CD14-positive monocyte (primary cell): ENCODE measurements at regions not wholly inside any gene's neighbourhood (a gene's known extent, or its start where the extent isn't known, plus 50 kb on each side); places are given as distances from the start of the nearest gene placed in this dataset.

Experiments
- DNase-seq, 3 donors: peaks; one replicate each; pipeline ENCODE4 v3.0.0-alpha.2; 2011 to 2022
- H2AFZ ChIP-seq: 2 replicates; pipeline ENCODE4 v1.6.0; 2012; ENCODE audit warnings: mild to moderate bottlenecking, low read depth, low read length, inconsistent platforms; ENCODE audit not compliant: insufficient read depth, poor library complexity, severe bottlenecking
- H3K27ac ChIP-seq, 2 donors: 1 replicate in 1 of 2; 2 replicates in 1 of 2; pipeline ENCODE4 v1.5.1; 2012 to 2013; ENCODE audit warnings: low read length in 2 of 2, control low read depth in 1 of 2, inconsistent platforms in 1 of 2, low read depth in 1 of 2, mild to moderate bottlenecking in 1 of 2
- H3K27me3 ChIP-seq, 2 donors: one replicate each; pipeline versions ENCODE4 v1.6.0 to v1.6.1; 2011 to 2013; ENCODE audit warnings: low read length in 2 of 2; ENCODE audit not compliant: control insufficient read depth in 2 of 2, insufficient read depth in 2 of 2
- H3K36me3 ChIP-seq, 2 donors: replicated peaks in 1 of 2; 1 replicate in 1 of 2; 2 replicates in 1 of 2; pipeline versions ENCODE4 v1.5.1 to v1.6.1; 2012 to 2013; ENCODE audit warnings: low read length in 2 of 2, control low read depth in 1 of 2, inconsistent platforms in 1 of 2, mild to moderate bottlenecking in 1 of 2; ENCODE audit not compliant: insufficient read depth in 2 of 2, control insufficient read depth in 1 of 2
- H3K4me1 ChIP-seq, 2 donors: 1 replicate in 1 of 2; 2 replicates in 1 of 2; pipeline versions ENCODE4 v1.5.1 to v1.6.1; 2012 to 2013; ENCODE audit warnings: low read length in 2 of 2, control low read depth in 1 of 2, inconsistent platforms in 1 of 2, mild to moderate bottlenecking in 1 of 2, moderate library complexity in 1 of 2; ENCODE audit not compliant: insufficient read depth in 2 of 2, control insufficient read depth in 1 of 2
- H3K4me2 ChIP-seq: replicated peaks from 2 replicates; pipeline ENCODE3; 2012; ENCODE audit warnings: low read length, moderate library complexity, mild to moderate bottlenecking; ENCODE audit not compliant: poor library complexity, severe bottlenecking; ENCODE audit errors: extremely low read depth
- H3K4me3 ChIP-seq, 3 experiments: fragments of 200-600 bp in 1 of 3; sonication (generic) in 1 of 3; replicated peaks in 1 of 3; 1 replicate in 2 of 3; 2 replicates in 1 of 3; pipeline ENCODE4 v1.5.1; 2011 to 2013; ENCODE audit warnings: low read length in 3 of 3, mild to moderate bottlenecking in 3 of 3, control low read depth in 2 of 3, low read depth in 2 of 3, inconsistent platforms in 1 of 3, moderate library complexity in 1 of 3
- H3K79me2 ChIP-seq: 2 replicates; pipeline ENCODE4 v1.6.0; 2012; ENCODE audit warnings: mild to moderate bottlenecking, control low read depth, inconsistent platforms, low read length, moderate library complexity; ENCODE audit not compliant: insufficient read depth
- H3K9ac ChIP-seq: 2 replicates; pipeline ENCODE4 v1.6.0; 2017; ENCODE audit warnings: low read length, mild to moderate bottlenecking; ENCODE audit not compliant: insufficient read depth, poor library complexity, severe bottlenecking
- H3K9me3 ChIP-seq, 2 donors: replicated peaks in 1 of 2; 1 replicate in 1 of 2; 2 replicates in 1 of 2; pipeline versions ENCODE4 v1.5.1 to v1.6.1; 2012 to 2013; ENCODE audit warnings: low read length in 2 of 2, control low read depth in 1 of 2; ENCODE audit not compliant: control insufficient read depth in 1 of 2, insufficient read depth in 1 of 2
- H4K20me1 ChIP-seq: 2 replicates; pipeline ENCODE4 v1.6.0; 2012; ENCODE audit warnings: mild to moderate bottlenecking, low read length, control low read depth, moderate library complexity; ENCODE audit not compliant: insufficient read depth
- H3K27ac Mint-ChIP-seq, 7 donors: one replicate each; pipeline ENCODE4 v1.8.0; 2020; ENCODE audit warnings: mild to moderate bottlenecking in 7 of 7, mixed read lengths in 7 of 7, moderate library complexity in 6 of 7, inconsistent platforms in 2 of 7
- H3K27me3 Mint-ChIP-seq, 3 donors: one replicate each; pipeline ENCODE4 v1.8.0; 2021 to 2022; ENCODE audit warnings: low read depth in 3 of 3, mild to moderate bottlenecking in 3 of 3, mixed read lengths in 3 of 3, moderate library complexity in 3 of 3, inconsistent platforms in 1 of 3
- H3K36me3 Mint-ChIP-seq, 2 donors: one replicate each; pipeline ENCODE4 v1.8.0; 2020; ENCODE audit warnings: mixed read lengths in 2 of 2, inconsistent platforms in 1 of 2, mild to moderate bottlenecking in 1 of 2
- H3K4me1 Mint-ChIP-seq: one replicate; pipeline ENCODE4 v1.8.0; 2020; ENCODE audit warnings: mild to moderate bottlenecking, mixed read lengths
- H3K4me3 Mint-ChIP-seq, 2 donors: one replicate each; pipeline ENCODE4 v1.8.0; 2020; ENCODE audit warnings: mild to moderate bottlenecking in 2 of 2, mixed read lengths in 2 of 2, moderate library complexity in 1 of 2
- H3K9me3 Mint-ChIP-seq, 7 donors: one replicate each; pipeline ENCODE4 v1.8.0; 2020 to 2022; ENCODE audit warnings: mixed read lengths in 7 of 7, mild to moderate bottlenecking in 6 of 7, moderate library complexity in 6 of 7, inconsistent platforms in 2 of 7
- CTCF ChIP-seq: fragments of 200-600 bp; IDR thresholded peaks from one replicate; pipeline ENCODE4 v1.8.0; 2022; ENCODE audit warnings: antibody characterized with exemption, mild to moderate bottlenecking
- WGBS: methylation state at CpG from one replicate; pipeline ENCODE4 v1.1.5; 2013; ENCODE audit warnings: missing lambda C conversion rate; ENCODE audit not compliant: insufficient coverage; 5-methylcytosine and 5-hydroxymethylcytosine counted together
- intact Hi-C, 2 donors: fragments of 100-400 bp; cut with micrococcal nuclease; formaldehyde crosslinking; loops; one replicate each; pipeline versions ENCODE4 v1.15.0 to v1.15.1; 2023

- TF ChIP-seq CTCF = no peak
- no peaks in the 10 kb centered on the region for H3K4me1 ChIP-seq
Measured at GRCh38 chr6:164578616-164579015, 730.8 kb downstream of the C6orf118 start.

GRCh38 chr6:164570801-164571200, 738.6 kb downstream of the C6orf118 start:
- no peaks in the 10 kb centered on the region for H3K79me2 ChIP-seq
- no peaks in the 10 kb centered on the region for H3K4me1 ChIP-seq
- no peak overlapping the region for H3K4me3 Mint-ChIP-seq
- no peaks in the 10 kb centered on the region for H3K36me3 ChIP-seq
- no peaks in the 10 kb centered on the region for H4K20me1 ChIP-seq
- no peaks in the 10 kb centered on the region for H3K4me1 Mint-ChIP-seq
- H3K36me3 Mint-ChIP-seq = no peaks in the 10 kb centered on the region
- no peak overlapping the region for H3K4me2 ChIP-seq
- no peaks in the 10 kb centered on the region for H3K27me3 ChIP-seq
- DNase-seq = no peak
- H3K9me3 Mint-ChIP-seq = peaks cover 0 to 11% (median 7%) of the 10 kb centered on the region in 7 donors
- H3K27me3 Mint-ChIP-seq = no peaks in the 10 kb centered on the region
- H3K9me3 ChIP-seq = peaks cover 7 to 17% of the 10 kb centered on the region in 2 donors
- H3K4me3 ChIP-seq = no peak overlapping the region
- no CpG with 5 or more reads among the region's 6 CpGs for WGBS
- no peak overlapping the region for H3K27ac ChIP-seq
- intact Hi-C loops = no loop called here
- H3K27ac Mint-ChIP-seq = no peak overlapping the region
- no peak for TF ChIP-seq CTCF
- H3K9ac ChIP-seq = no peak overlapping the region
- no peak overlapping the region for H2AFZ ChIP-seq

More at GRCh38 chr6:164578616-164579015, 730.8 kb downstream of the C6orf118 start:
- H3K27ac ChIP-seq = no peak overlapping the region
- H3K4me3 ChIP-seq = no peak overlapping the region
- H3K79me2 ChIP-seq = no peaks in the 10 kb centered on the region
- no peak overlapping the region for H3K9ac ChIP-seq
- Mint-ChIP-seq H3K36me3 (no peaks in the 10 kb centered on the region), H3K27ac (no peak overlapping the region), H3K4me1 (no peaks in the 10 kb centered on the region), H3K4me3 (no peak overlapping the region), H3K27me3 (no peaks in the 10 kb centered on the region), H3K9me3 (peaks cover 8 to 35% (median 15%) of the 10 kb centered on the region in 7 donors)
- no peak for DNase-seq
- no peaks in the 10 kb centered on the region for H3K36me3 ChIP-seq
- no CpG with 5 or more reads among the region's 3 CpGs for WGBS
- H4K20me1 ChIP-seq = no peaks in the 10 kb centered on the region
- H3K4me2 ChIP-seq = no peak overlapping the region
- intact Hi-C loops = no loop called here
- H3K9me3 ChIP-seq = peaks cover 32 to 54% of the 10 kb centered on the region in 2 donors
- H2AFZ ChIP-seq = no peak overlapping the region
- H3K27me3 ChIP-seq = no peaks in the 10 kb centered on the region
